ENCODE measurements at regions not wholly inside any gene's neighbourhood (a gene's known extent, or its start where the extent isn't known, plus 50 kb on each side); places are given as distances from the start of the nearest gene placed in this dataset.

DNA sequence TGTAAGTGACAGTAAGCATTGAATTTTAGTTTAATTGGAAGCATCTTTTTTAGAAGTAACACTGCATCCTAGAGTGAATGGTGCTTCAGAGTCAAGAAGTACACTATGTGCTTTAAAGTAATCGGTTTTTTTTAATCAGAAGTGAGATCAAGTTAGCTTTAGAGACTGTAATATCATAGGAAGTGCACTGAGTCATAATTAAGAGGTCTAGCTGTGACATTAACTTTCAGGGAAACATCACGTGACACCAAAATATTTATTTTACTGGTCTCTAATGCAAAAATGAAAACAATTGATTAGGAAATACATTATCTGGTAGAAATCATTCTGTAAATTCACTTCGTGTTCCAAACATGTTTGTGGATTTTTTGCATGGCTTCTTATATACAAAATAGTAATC is 55.3 kb upstream of the KYNU start:
- TF ChIP-seq, protein P1, sequence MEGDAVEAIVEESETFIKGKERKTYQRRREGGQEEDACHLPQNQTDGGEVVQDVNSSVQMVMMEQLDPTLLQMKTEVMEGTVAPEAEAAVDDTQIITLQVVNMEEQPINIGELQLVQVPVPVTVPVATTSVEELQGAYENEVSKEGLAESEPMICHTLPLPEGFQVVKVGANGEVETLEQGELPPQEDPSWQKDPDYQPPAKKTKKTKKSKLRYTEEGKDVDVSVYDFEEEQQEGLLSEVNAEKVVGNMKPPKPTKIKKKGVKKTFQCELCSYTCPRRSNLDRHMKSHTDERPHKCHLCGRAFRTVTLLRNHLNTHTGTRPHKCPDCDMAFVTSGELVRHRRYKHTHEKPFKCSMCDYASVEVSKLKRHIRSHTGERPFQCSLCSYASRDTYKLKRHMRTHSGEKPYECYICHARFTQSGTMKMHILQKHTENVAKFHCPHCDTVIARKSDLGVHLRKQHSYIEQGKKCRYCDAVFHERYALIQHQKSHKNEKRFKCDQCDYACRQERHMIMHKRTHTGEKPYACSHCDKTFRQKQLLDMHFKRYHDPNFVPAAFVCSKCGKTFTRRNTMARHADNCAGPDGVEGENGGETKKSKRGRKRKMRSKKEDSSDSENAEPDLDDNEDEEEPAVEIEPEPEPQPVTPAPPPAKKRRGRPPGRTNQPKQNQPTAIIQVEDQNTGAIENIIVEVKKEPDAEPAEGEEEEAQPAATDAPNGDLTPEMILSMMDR (IDR thresholded peaks at IDR 0.05) = no peak
- TF ChIP-seq POLR2A (IDR thresholded peaks at IDR 0.05) = no peak

Measured in adrenal gland (tissue), 5 donors.